Hematopoietic multipotent progenitor cell treated with erythropoietin and hydrocortisone succinate and interleukin-3 and kit ligand, for 8 days (in vitro differentiated cells): ENCODE measurements at regions not wholly inside any gene's neighbourhood (a gene's known extent, or its start where the extent isn't known, plus 50 kb on each side); places are given as distances from the start of the nearest gene placed in this dataset.
"Not testable (repeated sequence)": the region's sequence is repeated elsewhere in the genome, so short reads cannot be mapped to it uniquely, and the experiment has no call there.

ENCODE experiments used
- DNase-seq: peaks from one replicate; pipeline ENCODE4 v3.0.0-alpha.2; 2015

DNA sequence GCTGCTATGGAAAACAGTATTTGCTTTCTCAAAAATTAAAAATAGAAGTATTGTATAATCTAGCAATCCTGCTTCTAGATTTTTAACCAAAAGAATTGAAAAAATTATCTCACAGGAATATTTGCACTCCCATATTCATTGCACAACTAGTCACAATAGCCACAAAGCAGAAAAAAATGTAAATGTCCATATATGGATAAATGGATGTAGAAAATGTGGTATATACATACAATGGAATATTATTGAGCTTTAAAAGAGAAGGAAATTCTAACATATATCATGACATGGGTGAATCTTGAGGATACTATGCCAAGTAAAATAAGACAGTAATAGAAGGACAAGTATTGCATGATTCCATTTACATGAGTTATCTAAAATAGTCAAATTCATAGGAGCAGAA is 2753.0 kb downstream of the PCDH9 start:
- no peak for DNase-seq

DNA sequence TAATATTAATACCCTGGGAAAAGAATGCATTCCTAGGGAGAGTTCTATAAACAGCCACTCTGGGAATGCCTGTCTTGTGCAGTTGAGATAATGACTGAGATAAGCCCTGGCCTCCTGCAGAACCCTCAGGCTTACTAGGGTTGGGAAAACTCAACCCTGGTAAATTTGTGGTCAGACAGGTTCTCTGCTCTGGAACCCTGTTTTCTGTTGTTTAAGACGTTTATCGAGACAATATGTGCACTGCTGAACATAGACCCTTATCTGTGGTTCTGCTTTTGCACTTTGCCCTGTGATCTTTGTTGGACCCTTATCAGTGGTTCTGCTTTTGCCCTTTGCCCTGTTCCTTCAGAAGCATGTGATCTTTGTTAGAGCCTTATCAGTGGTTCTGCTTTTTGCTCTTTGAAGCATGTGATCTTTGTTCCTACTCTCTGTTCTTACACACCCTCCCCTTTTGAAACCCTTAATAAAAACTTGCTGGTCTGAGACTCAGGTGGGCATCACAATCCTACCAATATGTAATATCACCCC is 2754.0 kb downstream of the PCDH9 start:
- not testable (repeated sequence) for DNase-seq

DNA sequence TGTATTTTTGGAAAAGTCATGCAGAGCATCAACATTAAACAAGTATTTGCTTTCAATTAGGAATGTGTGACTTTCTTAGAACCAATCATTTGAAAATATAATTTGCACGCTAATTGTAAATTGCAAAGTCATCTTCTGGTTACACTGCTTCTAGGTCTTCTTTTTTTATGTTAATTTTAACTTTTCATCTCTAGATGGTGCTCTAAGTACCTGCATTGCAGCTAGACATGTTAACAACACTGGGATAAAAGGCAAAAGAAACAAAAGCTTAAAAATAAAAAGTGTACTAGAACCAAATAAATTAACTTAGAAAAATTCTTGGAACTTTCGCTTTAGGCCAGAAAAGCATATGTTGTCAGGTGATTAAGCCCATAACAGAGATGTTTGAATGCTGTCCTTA is 2758.2 kb downstream of the PCDH9 start:
- peak; percentile 36 for DNase-seq

DNA sequence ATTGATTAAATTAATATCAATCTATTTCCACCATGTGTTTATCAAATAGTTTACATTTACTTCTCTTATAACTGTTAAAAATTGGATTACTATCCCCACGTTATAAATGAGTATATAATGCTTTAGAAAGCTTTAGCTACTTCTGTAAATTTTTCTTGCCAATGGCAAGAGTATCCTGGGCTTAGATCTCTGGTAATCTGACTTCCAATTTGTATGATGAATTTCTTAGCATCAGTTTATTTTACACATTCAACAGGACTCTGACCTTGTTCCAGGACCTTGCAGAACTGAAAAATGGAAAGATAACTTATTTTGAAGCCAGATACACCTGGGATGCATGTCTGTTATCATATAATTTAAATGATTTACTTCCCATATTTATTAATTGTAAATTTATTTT is 2759.4 kb downstream of the PCDH9 start:
- DNase-seq = no peak

DNA sequence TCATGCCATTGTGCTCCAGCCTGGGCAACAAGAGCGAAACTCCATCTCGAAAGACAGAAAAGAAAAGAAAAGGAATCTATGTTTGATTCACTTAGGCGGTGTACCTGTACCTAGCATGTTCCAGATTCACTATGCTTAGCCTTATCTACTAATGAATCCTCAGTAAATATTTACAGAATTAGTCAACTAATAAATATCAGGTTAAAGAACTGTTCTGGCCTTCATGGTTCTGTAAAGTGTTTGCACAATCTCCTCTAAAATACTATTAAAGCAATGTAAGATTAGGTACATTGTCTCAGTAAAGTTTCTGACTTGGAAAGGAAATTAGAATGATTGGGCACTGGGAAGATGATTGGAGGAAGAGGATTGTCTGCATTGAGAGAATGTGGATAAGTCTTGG is 2770.4 kb downstream of the PCDH9 start:
- DNase-seq = no peak

DNA sequence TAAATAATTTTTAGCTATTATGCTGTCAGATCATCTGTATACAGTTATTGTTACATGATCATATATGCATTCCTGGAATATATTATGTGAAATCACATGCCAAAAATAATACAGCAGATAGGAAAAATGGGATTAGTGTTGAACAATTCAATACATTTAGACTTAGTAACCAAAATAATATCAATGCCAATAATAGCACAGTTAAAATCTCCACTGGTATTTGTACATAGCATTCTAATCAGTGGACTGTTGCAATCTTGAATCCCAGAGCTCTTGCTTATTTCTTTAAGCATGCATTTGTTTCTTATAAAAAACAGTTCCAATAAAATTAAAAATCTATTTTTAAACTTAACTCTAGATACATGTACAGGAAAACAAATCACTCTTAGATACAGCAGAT is 2772.2 kb downstream of the PCDH9 start:
- DNase-seq = no peak

DNA sequence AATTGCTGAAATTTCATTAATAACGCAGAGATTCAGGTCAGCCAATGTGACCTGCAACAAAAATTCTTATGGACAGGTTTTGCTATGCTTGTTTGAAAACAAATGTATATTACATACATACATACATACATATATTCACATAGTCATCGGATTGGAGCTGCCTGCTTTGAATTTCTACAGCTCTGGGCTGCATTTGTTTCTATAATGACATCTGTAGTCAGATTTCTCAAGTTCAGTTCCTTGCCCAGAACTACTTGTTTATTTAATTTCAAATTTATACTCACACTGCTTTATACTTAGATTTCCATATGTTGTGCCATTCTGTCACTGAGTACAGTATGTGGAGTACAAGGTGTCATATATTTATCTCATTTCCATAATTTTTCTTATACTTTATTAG is 2775.0 kb downstream of the PCDH9 start:
- no peak for DNase-seq

DNA sequence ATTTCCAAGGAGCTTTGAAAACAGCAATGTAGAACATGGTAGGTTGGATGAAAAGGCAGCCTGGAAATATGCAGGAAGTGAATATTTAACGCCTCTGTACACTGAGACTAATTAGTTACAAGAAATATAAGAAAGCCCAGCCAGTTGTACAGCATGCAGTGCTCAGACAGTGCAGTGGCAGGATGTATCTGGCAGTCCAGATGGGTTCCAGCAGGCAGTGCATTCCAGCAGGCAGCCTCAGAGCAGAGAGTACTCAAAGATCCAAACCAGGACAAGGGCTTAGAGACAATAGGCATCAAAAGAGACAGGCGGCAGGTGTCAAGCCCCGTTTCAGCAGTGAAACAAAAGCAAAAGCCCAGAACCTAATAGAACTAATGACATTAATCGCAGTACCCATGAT is 2776.3 kb downstream of the PCDH9 start:
- DNase-seq = no peak

DNA sequence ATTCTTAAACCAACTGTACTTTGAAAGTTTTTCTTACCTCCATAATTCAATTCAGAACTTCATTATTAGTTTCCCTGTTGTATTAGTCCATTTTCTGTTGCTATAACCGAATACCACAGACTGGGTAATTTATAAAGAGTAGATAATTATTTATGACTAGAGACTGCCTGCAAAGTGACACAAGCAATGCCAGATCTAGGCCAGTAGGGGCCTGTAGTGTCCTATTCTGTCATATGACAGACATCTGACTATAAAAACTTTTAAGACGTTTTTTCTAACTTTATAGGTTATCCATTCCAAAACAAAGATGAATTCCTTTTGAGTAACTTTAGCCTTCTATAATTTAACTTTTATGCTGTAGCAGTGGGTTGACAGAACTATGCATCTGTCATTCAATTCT is 2783.8 kb downstream of the PCDH9 start:
- no peak for DNase-seq

DNA sequence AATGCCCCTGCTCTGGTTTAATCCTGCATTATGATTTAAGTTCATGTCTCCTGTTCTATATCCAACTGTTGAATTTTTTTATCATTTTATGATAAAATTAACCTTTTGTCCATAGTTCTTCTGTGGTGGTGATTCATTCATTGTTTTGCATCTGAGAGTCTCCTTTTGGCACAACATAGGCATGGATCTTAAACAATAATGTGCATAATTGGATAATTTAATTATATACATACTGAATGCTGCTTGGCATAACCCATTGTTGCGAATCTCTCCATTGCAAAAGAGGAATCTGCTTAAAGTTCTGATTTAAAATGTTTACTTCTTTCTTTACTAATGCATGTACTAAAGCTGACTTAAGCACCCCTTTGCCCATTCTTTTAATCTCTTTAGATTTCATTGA is 2788.4 kb downstream of the PCDH9 start:
- DNase-seq = no peak

DNA sequence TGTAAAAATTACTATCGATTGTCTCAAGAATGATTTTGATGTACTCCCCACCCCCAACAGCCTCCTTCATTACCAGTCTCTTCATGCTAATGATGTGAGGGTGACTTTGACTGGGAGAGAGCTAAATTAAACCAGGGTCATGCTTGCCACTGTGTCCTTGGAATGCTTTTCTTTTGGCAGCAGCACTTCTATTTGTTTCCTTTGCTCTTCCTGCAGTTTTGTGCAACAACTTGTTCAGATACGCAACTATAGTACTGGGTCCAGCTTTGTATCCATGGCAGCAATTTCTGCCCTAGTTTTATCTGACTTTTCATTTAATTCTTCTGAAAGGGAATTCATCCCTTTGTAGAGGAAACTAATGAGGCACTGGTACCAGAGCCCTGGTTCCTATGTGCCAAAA is 2792.1 kb downstream of the PCDH9 start:
- no peak for DNase-seq

DNA sequence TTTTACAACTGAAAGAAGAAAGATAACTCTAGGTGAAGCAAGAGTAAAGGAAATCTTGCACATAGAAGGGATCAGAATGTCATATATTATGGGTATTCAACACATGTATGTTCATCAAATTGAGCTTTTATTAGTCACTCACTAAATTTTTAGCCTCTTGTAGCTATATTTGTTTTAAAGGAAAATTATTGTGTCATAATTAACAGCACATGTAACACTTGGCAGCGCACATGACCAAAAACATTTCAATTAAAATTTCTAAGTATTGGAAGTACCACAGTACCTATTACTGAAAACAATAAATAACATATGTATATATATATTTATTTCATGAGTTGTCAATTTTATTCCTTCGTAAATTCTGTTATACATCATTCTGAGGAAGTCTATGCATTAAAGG is 2800.4 kb downstream of the PCDH9 start:
- DNase-seq = no peak

DNA sequence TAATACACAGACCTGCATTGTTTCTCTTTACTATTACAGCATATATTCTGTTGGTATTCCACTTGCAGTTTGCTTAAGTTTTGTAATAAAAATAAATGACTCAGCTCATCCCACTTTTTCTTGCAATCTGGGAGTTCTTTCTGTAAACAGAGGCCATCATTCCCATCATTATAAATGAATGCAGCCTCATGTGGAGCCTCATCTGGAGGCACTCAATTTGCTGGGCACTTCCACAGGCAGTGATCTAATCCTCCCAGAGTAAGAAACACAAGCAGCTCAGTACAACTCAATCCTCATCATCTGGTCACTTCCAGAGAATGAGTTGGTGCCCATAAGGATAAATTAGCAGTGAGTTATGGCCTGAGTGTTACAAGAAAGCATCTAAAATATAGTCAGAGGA is 2801.9 kb downstream of the PCDH9 start:
- no peak for DNase-seq

DNA sequence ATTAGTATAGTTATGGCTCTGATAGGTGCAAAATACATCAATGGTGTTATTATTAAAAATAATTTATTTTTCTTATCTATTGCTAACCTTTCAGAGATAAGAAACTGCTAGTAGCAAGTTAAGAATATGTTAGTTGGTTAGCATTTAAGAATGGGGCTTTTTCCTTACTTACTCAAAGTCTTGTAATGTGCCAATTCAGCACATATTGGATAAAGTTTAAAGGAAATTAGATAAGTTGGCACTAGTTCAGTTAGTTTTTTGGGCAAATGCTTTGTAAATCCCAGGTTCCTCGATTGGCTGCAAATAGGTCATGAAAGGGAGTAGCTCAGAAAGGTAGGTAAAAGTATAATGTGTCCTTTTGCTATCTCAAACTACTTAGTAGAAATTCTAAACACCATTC is 2806.7 kb downstream of the PCDH9 start:
- no peak for DNase-seq

DNA sequence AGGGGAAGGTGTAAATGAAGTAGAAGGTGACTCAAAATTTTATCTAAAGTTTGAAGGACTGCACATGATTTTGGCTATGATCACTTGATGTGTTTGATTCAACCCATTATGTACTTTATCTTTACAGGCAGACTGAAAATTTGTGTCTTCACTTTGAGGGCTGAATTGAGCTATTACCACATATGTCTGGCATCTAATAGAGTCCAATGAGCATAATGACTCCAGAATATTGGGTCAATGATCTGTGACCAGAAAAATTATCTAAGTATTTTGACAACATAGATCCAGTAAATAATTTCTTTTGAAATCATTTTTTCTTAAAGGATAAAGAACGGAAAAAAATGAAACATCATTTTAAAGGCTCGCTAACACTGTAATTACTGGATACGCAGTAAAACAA is 2810.0 kb downstream of the PCDH9 start:
- DNase-seq = no peak

DNA sequence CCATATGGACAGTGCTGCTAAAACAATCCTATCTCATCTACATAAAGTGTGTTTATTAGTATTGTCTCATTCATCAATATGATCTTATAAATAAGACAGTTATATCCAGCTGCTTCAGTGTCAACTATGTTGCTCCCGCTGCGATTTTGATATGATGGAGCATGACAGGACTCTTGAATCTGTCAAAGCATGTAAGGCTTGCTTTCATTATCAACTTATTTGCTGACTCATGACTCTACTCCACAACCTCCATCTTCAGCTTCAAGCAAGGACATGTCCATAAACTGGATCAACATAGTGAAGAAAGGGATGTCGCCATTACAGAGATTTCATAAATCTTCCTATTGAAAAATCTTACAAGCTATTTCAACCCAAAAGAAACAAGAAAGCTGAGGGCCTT is 2812.6 kb downstream of the PCDH9 start:
- no peak for DNase-seq

DNA sequence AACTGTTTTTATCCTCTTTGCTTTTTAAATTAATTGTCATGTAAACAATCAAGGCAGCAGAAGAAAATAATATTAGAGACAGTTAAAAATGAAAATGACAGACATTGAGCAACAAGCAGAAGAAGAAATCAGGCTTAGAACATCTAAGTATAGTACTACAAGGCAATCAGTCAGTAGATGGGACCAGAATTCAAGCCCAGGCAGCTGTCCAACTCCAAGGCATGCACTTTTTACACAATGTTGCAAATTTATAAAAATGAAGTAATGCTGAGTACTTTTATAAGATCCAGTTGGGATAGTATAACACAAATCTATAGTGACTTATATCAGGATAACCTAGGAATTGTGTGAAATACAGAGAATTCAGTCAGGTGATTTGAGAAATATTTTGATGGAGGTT is 2815.8 kb downstream of the PCDH9 start:
- no peak for DNase-seq

DNA sequence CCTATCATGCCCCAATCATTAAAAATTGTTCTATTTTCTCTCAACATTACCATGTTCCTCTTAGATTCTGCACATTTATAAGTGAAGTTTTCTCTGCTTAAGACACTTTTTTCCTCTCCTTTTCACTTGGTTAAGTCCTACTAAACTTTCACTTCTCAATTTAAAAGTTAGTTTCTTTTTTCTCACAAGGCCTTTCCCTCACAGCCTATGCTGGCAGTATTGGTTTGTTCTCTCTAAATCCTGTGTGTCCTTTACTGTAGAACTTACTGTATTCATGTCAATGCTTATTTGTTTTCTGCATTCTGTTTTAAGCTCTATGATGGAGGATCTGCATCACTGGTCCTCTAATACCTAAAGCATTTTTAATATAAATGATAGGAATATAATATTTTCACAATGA is 2816.6 kb downstream of the PCDH9 start:
- no peak for DNase-seq

DNA sequence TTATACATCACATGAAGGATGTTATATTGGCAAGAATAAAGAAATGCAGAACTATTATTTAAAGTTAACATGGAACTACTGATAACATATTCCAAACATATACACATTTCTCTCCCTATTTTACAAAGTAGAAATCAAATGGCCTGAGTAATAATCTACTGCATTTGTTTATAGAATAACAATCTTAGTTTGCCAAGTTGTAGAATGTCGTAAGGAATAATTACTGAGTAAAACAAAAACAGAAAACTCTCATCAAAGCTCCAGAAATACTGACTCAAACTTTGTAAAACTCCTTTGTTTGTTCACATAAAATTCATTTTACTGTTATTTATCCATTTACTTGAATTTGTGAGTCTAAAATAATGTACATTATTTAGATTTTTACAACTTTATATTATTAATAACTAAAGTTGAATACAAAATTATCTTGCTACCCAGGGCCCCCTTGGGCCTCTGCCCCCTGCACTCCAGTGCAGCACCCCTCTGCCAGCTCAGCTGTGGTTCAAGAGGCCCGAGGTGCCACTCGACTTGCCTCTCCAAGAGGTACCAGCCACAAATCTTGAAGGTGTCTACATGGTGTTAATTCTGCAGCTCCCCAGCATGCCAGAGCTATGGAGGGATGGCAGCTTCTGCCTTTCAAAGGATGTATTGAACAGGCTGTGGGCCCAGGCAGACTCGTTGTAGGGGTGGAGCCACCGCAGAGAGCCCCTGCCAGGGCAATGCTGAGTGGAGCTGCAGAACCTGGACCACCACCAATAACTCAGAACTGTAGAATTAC is 2819.7 kb downstream of the PCDH9 start:
- no peak for DNase-seq

DNA sequence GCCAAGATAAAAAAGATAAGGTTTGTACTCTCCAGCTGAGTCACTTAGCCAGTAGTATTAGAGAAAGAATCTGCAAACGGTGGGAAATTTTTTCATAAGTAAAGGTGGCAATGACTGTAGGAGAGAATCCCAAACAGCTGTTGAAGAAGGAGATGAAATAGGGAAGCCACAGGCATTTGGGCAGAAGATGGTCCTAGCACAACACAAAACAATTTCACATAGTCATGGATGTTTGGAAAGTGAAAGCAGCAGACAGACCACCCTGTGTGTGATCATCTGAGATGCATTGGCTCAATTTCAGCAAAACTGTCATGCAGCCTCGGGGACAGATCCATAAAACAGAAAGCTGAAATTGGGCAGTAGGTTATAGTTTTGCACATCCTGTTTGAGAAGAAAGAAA is 2832.4 kb downstream of the PCDH9 start:
- DNase-seq = no peak

DNA sequence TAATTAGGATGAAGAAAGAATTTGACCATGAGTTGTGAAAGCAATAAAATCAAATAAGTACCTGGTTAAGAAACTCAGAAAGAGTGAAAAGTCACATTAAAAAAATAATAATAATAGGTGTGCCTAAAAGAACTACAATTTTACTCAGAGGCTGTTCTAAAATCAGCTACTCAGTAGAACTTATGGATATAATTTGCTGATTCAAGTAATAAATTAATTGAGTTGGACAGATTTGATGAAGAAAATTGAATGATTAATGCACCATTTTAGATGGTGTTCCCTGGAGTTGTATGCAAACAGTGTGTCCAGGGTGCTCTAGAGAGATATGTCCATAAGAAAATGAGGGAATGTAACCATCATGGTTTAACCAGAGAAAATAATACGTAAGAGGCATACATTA is 2852.5 kb downstream of the PCDH9 start:
- DNase-seq = no peak

DNA sequence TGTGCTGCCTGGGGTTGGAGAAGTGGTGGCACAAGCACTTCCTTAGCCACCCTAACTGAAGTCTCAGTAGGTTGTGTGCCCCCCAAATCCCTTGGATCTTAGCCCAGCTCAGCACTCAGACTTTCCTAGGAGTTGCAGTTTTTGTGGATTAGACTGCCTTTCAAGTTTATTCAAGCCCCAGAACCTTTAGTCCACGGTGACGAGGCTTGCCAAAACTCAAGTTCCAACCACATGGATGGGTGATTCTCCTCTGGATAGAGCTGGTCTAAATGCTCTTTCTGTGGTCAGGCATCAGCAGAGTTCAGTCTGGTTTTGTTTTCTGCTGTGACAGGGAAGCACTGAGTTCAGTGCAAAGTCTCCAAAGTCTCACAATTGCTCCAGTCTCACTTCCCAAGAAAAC is 2858.7 kb downstream of the PCDH9 start:
- no peak for DNase-seq

DNA sequence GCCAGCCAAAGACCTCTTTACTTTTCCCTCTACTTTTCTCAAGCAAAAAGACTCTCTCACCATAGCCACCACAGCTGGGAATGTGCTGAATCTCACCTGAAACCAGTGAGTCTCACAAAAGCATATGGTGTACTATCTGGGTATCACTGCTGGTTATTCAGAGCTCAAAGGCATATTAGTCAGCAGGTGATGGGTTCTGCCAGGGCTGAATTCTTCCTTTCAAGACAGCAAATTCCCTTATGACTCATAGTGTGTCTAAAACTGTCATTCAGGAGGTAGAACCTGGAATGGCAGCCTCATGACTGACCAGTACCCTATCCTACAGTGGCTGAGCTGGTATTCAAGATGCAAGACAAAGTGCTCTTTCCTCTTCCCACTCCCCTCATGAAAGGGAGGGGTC is 2859.1 kb downstream of the PCDH9 start:
- no peak for DNase-seq

DNA sequence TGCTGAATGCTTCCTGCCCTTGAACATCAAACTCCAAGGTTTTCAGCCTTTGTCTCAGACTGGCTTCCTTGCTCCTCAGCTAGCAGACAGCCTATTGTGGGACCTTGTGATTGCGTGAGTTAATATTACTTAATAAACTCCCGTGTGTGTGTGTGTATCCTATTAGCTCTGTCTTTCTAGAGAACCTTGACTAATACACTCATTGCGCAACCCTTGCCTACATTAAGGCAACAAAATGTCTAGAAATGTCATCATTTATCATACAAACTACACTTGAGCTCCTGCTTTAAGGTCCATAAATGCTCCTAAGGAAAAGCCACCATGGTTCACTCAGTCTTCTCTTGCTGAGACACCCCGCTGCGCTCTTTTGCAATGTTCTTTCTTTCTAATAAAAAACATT is 2861.0 kb downstream of the PCDH9 start:
- DNase-seq = no peak

DNA sequence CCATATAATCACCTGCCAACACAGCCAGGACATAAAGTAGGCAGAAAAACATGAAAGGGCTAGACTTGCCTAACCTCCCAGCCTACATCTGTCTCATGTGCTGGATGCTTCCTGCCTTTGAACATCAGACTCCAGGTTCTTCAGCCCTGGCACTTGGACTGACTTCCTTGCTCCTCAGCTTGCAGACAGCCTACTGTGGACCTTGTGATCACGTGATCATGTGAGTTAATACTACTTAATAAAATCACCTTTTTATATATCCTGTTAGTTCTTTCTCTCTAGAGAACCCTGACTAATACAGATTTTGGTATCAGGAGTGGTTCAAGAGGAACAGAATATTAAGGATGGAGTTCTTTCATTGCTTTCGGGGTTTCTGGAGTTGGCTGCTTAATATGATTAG is 2867.6 kb downstream of the PCDH9 start:
- no peak for DNase-seq
